Hematopoietic multipotent progenitor cell treated with erythropoietin and hydrocortisone succinate and interleukin-3 and kit ligand, for 6 days (in vitro differentiated cells): ENCODE measurements at regions not wholly inside any gene's neighbourhood (a gene's known extent, or its start where the extent isn't known, plus 50 kb on each side); places are given as distances from the start of the nearest gene placed in this dataset.
A peak's percentile ranks its signal among the peaks of the same experiment; 100 is the strongest.
"Not testable (repeated sequence)": the region's sequence is repeated elsewhere in the genome, so short reads cannot be mapped to it uniquely, and the experiment has no call there.

Source experiments
- DNase-seq: peaks from one replicate; pipeline ENCODE4 v3.0.0-alpha.2; 2015

GRCh38 chr13:81907787-81908372 is 1567.0 kb upstream of the SPRY2 start:
- DNase-seq: no peak

- DNase-seq: no peak
Measured at GRCh38 chr13:81888855-81889254, 1547.9 kb upstream of the SPRY2 start.

GRCh38 chr13:81874681-81875661 is 1534.0 kb upstream of the SPRY2 start:
- DNase-seq: no peak

- no peak for DNase-seq
Measured at GRCh38 chr13:81874253-81874652, 1533.3 kb upstream of the SPRY2 start.

- peak; percentile 25 for DNase-seq
Measured at GRCh38 chr13:81872581-81872980, 1531.7 kb upstream of the SPRY2 start.

- not testable (repeated sequence) for DNase-seq
Measured at GRCh38 chr13:81871751-81872325, 1530.9 kb upstream of the SPRY2 start.

- DNase-seq: no peak
Measured at GRCh38 chr13:81848291-81848690, 1507.4 kb upstream of the SPRY2 start.

- DNase-seq: no peak
Measured at GRCh38 chr13:81846771-81847170, 1505.8 kb upstream of the SPRY2 start.

GRCh38 chr13:81821259-81821658 is 1480.3 kb upstream of the SPRY2 start:
- no peak for DNase-seq

GRCh38 chr13:81800433-81800832 is 1459.5 kb upstream of the SPRY2 start:
- DNase-seq: no peak

- no peak for DNase-seq
Measured at GRCh38 chr13:81795710-81796109, 1454.8 kb upstream of the SPRY2 start.

- DNase-seq: no peak
Measured at GRCh38 chr13:81791641-81792040, 1450.7 kb upstream of the SPRY2 start.

GRCh38 chr13:81781471-81781870 is 1440.5 kb upstream of the SPRY2 start:
- no peak for DNase-seq

GRCh38 chr13:81779876-81780275 is 1439.0 kb upstream of the SPRY2 start:
- DNase-seq: no peak

GRCh38 chr13:81778350-81778749 is 1437.4 kb upstream of the SPRY2 start:
- DNase-seq: no peak

GRCh38 chr13:81773263-81773662 is 1432.3 kb upstream of the SPRY2 start:
- no peak for DNase-seq

GRCh38 chr13:81771951-81772350 is 1431.0 kb upstream of the SPRY2 start:
- DNase-seq: no peak

GRCh38 chr13:81770868-81771505 is 1430.1 kb upstream of the SPRY2 start:
- no peak for DNase-seq

- DNase-seq: no peak
Measured at GRCh38 chr13:81762449-81762848, 1421.5 kb upstream of the SPRY2 start.

GRCh38 chr13:81760316-81760715 is 1419.4 kb upstream of the SPRY2 start:
- DNase-seq: no peak

GRCh38 chr13:81757348-81757970 is 1416.5 kb upstream of the SPRY2 start:
- DNase-seq: no peak

GRCh38 chr13:81745391-81745790 is 1404.5 kb upstream of the SPRY2 start:
- no peak for DNase-seq

- no peak for DNase-seq
Measured at GRCh38 chr13:81738364-81738763, 1397.4 kb upstream of the SPRY2 start.
